Small intestine (tissue), 7 donors: ENCODE measurements at regions not wholly inside any gene's neighbourhood (a gene's known extent, or its start where the extent isn't known, plus 50 kb on each side); places are given as distances from the start of the nearest gene placed in this dataset.

Experiments used
- DNase-seq, 2 donors: peaks; one replicate each; pipeline versions ENCODE4 v3.0.0 to v3.0.0-alpha.2; 2013
- FAIRE-seq: peaks from 2 replicates; lab custom pipeline; 2012; peaks lifted over from hg19 to GRCh38; lab: Jason Lieb, UNC
- H3K27ac ChIP-seq, 3 donors: one replicate each; pipeline ENCODE4 v1.5.1; 2013; ENCODE audit warnings: low read length in 2 of 3, mild to moderate bottlenecking in 2 of 3, control low read depth in 1 of 3, inconsistent platforms in 1 of 3, low read depth in 1 of 3, moderate library complexity in 1 of 3
- H3K27me3 ChIP-seq, 3 donors: one replicate each; pipeline ENCODE4 v1.6.1; 2013; ENCODE audit warnings: low read length in 3 of 3, inconsistent platforms in 1 of 3; ENCODE audit not compliant: control insufficient read depth in 3 of 3, insufficient read depth in 3 of 3
- H3K36me3 ChIP-seq, 3 donors: one replicate each; pipeline ENCODE4 v1.6.1; 2013; ENCODE audit warnings: low read length in 3 of 3, inconsistent platforms in 1 of 3, low read depth in 1 of 3, mild to moderate bottlenecking in 1 of 3, moderate library complexity in 1 of 3; ENCODE audit not compliant: control insufficient read depth in 3 of 3, insufficient read depth in 2 of 3
- H3K4me1 ChIP-seq, 3 donors: one replicate each; pipeline ENCODE4 v1.6.1; 2013; ENCODE audit warnings: low read length in 2 of 3, inconsistent platforms in 1 of 3, low read depth in 1 of 3, mild to moderate bottlenecking in 1 of 3, moderate library complexity in 1 of 3; ENCODE audit not compliant: control insufficient read depth in 3 of 3, insufficient read depth in 2 of 3
- H3K4me3 ChIP-seq, 3 donors: one replicate each; pipeline ENCODE4 v1.5.1; 2013; ENCODE audit warnings: low read length in 3 of 3, control low read depth in 1 of 3, inconsistent platforms in 1 of 3, low read depth in 1 of 3, mild to moderate bottlenecking in 1 of 3, moderate library complexity in 1 of 3
- H3K9me3 ChIP-seq, 2 donors: one replicate each; pipeline ENCODE4 v1.6.1; 2013; ENCODE audit warnings: low read depth in 1 of 2, low read length in 1 of 2; ENCODE audit not compliant: control insufficient read depth in 2 of 2, insufficient read depth in 1 of 2
- WGBS, 3 donors: extraction: QIAGEN DNeasy Blood & Tissue Kit; methylation state at CpG; one replicate each; pipeline ENCODE4 v1.1.7; 2013; 5-methylcytosine and 5-hydroxymethylcytosine counted together
- donor health status: healthy with polysubstance abuse.
- donor health status: control.
- donor health status: control.
- donor health status: Bipolar disorder and iron deficiency.
- donor health status: healthy.

DNA sequence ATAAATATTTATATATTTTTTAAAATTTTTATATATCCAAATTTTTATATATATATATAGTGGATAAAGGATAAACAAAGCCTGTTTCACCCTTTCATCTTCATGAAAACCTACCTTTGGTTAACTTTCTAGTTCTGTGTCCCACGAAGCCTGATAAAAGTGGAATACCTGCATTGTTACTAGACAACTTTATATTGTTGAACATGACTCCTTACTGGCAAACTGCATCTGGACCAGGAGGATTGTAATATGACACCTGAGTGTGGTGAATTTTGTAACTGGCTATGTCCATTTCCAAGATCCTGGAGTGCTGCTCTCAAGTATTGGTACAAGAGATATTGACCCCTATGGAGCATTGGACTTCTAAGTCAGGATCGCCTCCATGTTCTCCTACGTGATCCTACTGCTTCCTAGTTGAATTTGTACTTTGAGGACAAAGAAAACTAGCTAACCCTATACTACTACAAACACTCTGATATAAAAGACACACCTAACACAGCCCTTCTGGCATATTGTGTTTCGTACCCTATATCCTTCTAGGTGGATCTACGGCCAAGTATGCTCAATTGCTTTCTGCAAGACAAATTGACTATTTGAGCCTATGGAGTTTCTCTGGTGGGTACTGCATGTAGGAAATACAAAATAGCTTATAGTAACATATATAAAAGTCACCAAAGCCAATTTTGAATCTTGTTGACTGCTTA is 61.3 kb upstream of the PRRG1 start:
- H3K4me1 ChIP-seq, result no peaks in the 10 kb centered on the region
- FAIRE-seq (no peak), DNase-seq (peak in 1 of 2 donors; percentile 2)
- 92 to 96% (median 96%) methylated on average over 5 of the region's 5 CpGs for WGBS, 3 donors
- H3K4me3 ChIP-seq, result no peak overlapping the region
- no peaks in the 10 kb centered on the region for H3K27me3 ChIP-seq
- H3K27ac ChIP-seq, result no peak overlapping the region
- H3K9me3 ChIP-seq, result no peaks in the 10 kb centered on the region
- no peaks in the 10 kb centered on the region for H3K36me3 ChIP-seq

GRCh38 chrX:37291924-37292323 is 57.2 kb upstream of the PRRG1 start:
- H3K27ac ChIP-seq, result no peak overlapping the region
- H3K27me3 ChIP-seq, result no peaks in the 10 kb centered on the region
- no peaks in the 10 kb centered on the region for H3K36me3 ChIP-seq
- DNase-seq (no peak), FAIRE-seq (no peak)
- 42 to 68% (median 56%) methylated on average over 1 of the region's 1 CpG for WGBS, 3 donors
- no peak overlapping the region for H3K4me3 ChIP-seq
- no peaks in the 10 kb centered on the region for H3K4me1 ChIP-seq
- no peaks in the 10 kb centered on the region for H3K9me3 ChIP-seq
